ENCODE measurements at regions not wholly inside any gene's neighbourhood (a gene's known extent, or its start where the extent isn't known, plus 50 kb on each side); places are given as distances from the start of the nearest gene placed in this dataset.

- Mint-ChIP-seq H3K4me3 (ENCODE audit: unreplicated experiment) (no peak overlapping the region), H3K27ac (ENCODE audit: unreplicated experiment) (no peak overlapping the region), H3K36me3 (ENCODE audit: unreplicated experiment) (no peaks in the 10 kb centered on the region), H3K27me3 (ENCODE audit: unreplicated experiment) (peaks cover 12% of the 10 kb centered on the region), H3K4me1 (ENCODE audit: unreplicated experiment) (peaks cover 3% of the 10 kb centered on the region), H3K9me3 (ENCODE audit: unreplicated experiment) (peaks cover 8% of the 10 kb centered on the region)
- TF ChIP-seq CTCF (IDR thresholded peaks at IDR 0.05), result no peak
- DNase-seq (ENCODE audit: extremely low spot score, unreplicated experiment), result no peak
Measured at GRCh38 chr6:122207061-122207460, 192.4 kb upstream of the HSF2 start.

GRCh38 chr6:122207794-122208193 lies 191.7 kb upstream of the HSF2 start:
- no peak for DNase-seq (ENCODE audit: extremely low spot score, unreplicated experiment)
- H3K27me3 Mint-ChIP-seq (ENCODE audit: unreplicated experiment), result peaks cover 12% of the 10 kb centered on the region
- H3K9me3 Mint-ChIP-seq (ENCODE audit: unreplicated experiment), result peaks cover 8% of the 10 kb centered on the region
- peaks cover 3% of the 10 kb centered on the region for H3K4me1 Mint-ChIP-seq (ENCODE audit: unreplicated experiment)
- H3K36me3 Mint-ChIP-seq (ENCODE audit: unreplicated experiment), result no peaks in the 10 kb centered on the region
- TF ChIP-seq CTCF (IDR thresholded peaks at IDR 0.05), result no peak
- H3K27ac Mint-ChIP-seq (ENCODE audit: unreplicated experiment), result no peak overlapping the region
- no peak overlapping the region for H3K4me3 Mint-ChIP-seq (ENCODE audit: unreplicated experiment)

GRCh38 chr6:122214605-122215318 lies 184.7 kb upstream of the HSF2 start:
- Mint-ChIP-seq H3K27ac (ENCODE audit: unreplicated experiment) (no peak overlapping the region), H3K4me3 (ENCODE audit: unreplicated experiment) (no peak overlapping the region), H3K9me3 (ENCODE audit: unreplicated experiment) (no peaks in the 10 kb centered on the region), H3K36me3 (ENCODE audit: unreplicated experiment) (no peaks in the 10 kb centered on the region), H3K27me3 (ENCODE audit: unreplicated experiment) (peaks cover 35% of the 10 kb centered on the region), H3K4me1 (ENCODE audit: unreplicated experiment) (no peaks in the 10 kb centered on the region)
- no peak for TF ChIP-seq CTCF (IDR thresholded peaks at IDR 0.05)
- DNase-seq (ENCODE audit: extremely low spot score, unreplicated experiment), result no peak

GRCh38 chr6:122220254-122220653 lies 179.2 kb upstream of the HSF2 start:
- Mint-ChIP-seq H3K36me3 (ENCODE audit: unreplicated experiment) (no peaks in the 10 kb centered on the region), H3K4me3 (ENCODE audit: unreplicated experiment) (no peak overlapping the region), H3K27me3 (ENCODE audit: unreplicated experiment) (peaks cover 59% of the 10 kb centered on the region), H3K9me3 (ENCODE audit: unreplicated experiment) (no peaks in the 10 kb centered on the region), H3K4me1 (ENCODE audit: unreplicated experiment) (no peaks in the 10 kb centered on the region), H3K27ac (ENCODE audit: unreplicated experiment) (no peak overlapping the region)
- no peak for TF ChIP-seq CTCF (IDR thresholded peaks at IDR 0.05)
- no peak for DNase-seq (ENCODE audit: extremely low spot score, unreplicated experiment)

GRCh38 chr6:122222761-122223160 lies 176.7 kb upstream of the HSF2 start:
- DNase-seq (ENCODE audit: extremely low spot score, unreplicated experiment), result no peak
- Mint-ChIP-seq H3K27ac (ENCODE audit: unreplicated experiment) (no peak overlapping the region), H3K9me3 (ENCODE audit: unreplicated experiment) (no peaks in the 10 kb centered on the region), H3K4me3 (ENCODE audit: unreplicated experiment) (no peak overlapping the region), H3K36me3 (ENCODE audit: unreplicated experiment) (no peaks in the 10 kb centered on the region), H3K27me3 (ENCODE audit: unreplicated experiment) (peaks cover 60% of the 10 kb centered on the region), H3K4me1 (ENCODE audit: unreplicated experiment) (no peaks in the 10 kb centered on the region)
- TF ChIP-seq CTCF (IDR thresholded peaks at IDR 0.05), result no peak
